ENCODE measurements at regions not wholly inside any gene's neighbourhood (a gene's known extent, or its start where the extent isn't known, plus 50 kb on each side); places are given as distances from the start of the nearest gene placed in this dataset.

- TF ChIP-seq CTCF (IDR thresholded peaks at IDR 0.05) (no peak), POLR2AphosphoS5 (IDR thresholded peaks at IDR 0.05) (no peak), POLR2A (IDR thresholded peaks at IDR 0.05) (no peak), EP300 (IDR thresholded peaks at IDR 0.05) (no peak)
Observed at GRCh38 chr1:88111816-88112215, 572.3 kb upstream of the PKN2 start.

Measured in suprapubic skin (tissue), 4 donors.